HUES64 (cell line): ENCODE measurements at regions not wholly inside any gene's neighbourhood (a gene's known extent, or its start where the extent isn't known, plus 50 kb on each side); places are given as distances from the start of the nearest gene placed in this dataset.
"Not testable (repeated sequence)": the region's sequence is repeated elsewhere in the genome, so short reads cannot be mapped to it uniquely, and the experiment has no call there.

Source experiments
- H3K27ac ChIP-seq: 2 replicates; pipeline ENCODE4 v1.7.0; 2013; ENCODE audit warnings: low read depth, low read length, inconsistent platforms
- H3K27me3 ChIP-seq: 2 replicates; pipeline ENCODE4 v1.6.1; 2013; ENCODE audit warnings: mild to moderate bottlenecking, low read length; ENCODE audit not compliant: insufficient read depth
- H3K36me3 ChIP-seq: 2 replicates; pipeline ENCODE4 v1.6.1; 2013; ENCODE audit warnings: mild to moderate bottlenecking, low read length; ENCODE audit not compliant: insufficient read depth
- H3K4me1 ChIP-seq: 2 replicates; pipeline ENCODE4 v1.6.1; 2013; ENCODE audit warnings: mild to moderate bottlenecking, low read length, moderate library complexity; ENCODE audit not compliant: insufficient read depth
- H3K4me3 ChIP-seq: 2 replicates; pipeline ENCODE4 v1.5.1; 2013; ENCODE audit warnings: mild to moderate bottlenecking, low read length, moderate library complexity
- H3K9ac ChIP-seq: 2 replicates; pipeline ENCODE4 v1.6.1; 2013; ENCODE audit warnings: mild to moderate bottlenecking, low read depth, low read length
- H3K9me3 ChIP-seq: 2 replicates; pipeline ENCODE4 v1.6.1; 2013; ENCODE audit warnings: low read depth, low read length; ENCODE audit not compliant: insufficient read depth
- WGBS: fragments of 150-250, 120-280 bp; methylation state at CpG from one replicate; pipeline ENCODE4 v1.1.7; 2013; ENCODE audit warnings: missing lambda C conversion rate; 5-methylcytosine and 5-hydroxymethylcytosine counted together

DNA sequence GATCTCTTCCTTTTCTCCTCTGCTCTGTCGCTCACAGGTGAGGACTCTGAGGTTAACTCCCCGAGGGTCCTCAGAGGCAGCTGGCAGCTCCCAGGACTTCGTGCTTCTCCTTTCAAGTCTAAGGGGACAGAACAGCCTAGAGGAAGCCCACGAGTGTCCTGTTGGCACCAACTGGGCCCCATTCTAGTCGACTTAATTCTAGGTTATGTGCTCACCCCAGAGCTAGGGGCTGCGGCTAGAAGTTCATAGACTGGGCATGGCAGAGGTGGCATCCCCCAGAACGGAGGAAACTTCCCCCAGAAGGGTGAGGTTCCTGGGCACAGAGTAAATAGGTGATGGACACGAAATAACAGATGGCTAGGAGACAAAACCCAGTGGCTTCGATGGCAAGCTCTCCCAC, 259.4 kb downstream of the TEX36 start:
- H3K9me3 ChIP-seq = no peaks in the 10 kb centered on the region
- no peaks in the 10 kb centered on the region for H3K36me3 ChIP-seq
- no peak overlapping the region for H3K4me3 ChIP-seq
- no peak overlapping the region for H3K27ac ChIP-seq
- H3K27me3 ChIP-seq = no peaks in the 10 kb centered on the region
- no peaks in the 10 kb centered on the region for H3K4me1 ChIP-seq
- H3K9ac ChIP-seq = no peak overlapping the region
- 89% methylated on average over 9 of the region's 9 CpGs for WGBS

DNA sequence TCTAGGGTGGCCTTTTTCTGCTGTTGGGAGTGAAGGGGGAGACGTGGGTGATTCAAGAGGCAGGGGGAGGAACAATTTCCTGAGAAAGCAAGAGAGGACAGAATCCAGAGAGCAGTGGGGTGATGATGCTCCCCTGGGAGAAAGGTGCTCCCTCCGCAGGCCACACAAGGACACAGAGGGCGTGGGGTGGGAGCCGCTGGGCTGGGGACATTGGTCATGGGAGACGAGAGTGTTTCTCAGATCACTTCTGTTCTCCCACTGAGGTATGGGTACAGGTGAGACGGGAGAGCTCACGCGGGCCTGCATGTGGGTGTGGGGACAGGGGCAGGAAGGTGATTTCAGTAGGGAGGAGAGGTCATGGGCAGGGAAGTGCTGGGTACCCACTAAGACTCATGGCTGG, 259.5 kb upstream of the CTBP2 start:
- Histone ChIP-seq H3K27me3 (no peaks in the 10 kb centered on the region), H3K4me3 (no peak overlapping the region), H3K4me1 (no peaks in the 10 kb centered on the region), H3K9me3 (no peaks in the 10 kb centered on the region), H3K36me3 (no peaks in the 10 kb centered on the region), H3K9ac (no peak overlapping the region), H3K27ac (no peak overlapping the region)
- WGBS = 94% methylated on average over 8 of the region's 8 CpGs

DNA sequence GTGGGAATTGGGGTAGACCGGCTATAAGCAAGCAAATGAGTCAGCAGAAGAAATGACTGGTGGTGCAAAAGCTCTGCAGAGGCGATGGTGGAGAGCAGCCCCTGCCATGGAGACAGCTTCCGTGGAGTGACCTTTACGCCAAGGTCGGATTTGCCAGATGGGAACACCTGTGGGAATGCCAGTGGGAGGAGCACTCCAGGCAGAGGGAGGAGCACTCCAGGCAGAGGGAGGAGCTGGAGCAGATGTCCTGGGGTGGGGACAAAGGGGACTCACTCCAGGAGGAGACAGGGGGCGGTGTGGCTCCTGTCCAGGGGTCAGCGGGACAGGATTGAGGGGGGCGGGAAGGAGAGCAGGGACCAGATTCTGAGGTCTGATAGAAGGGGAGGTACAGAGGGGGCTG, 258.8 kb upstream of the CTBP2 start:
- 80% methylated on average over 8 of the region's 8 CpGs for WGBS
- Histone ChIP-seq H3K27me3 (no peaks in the 10 kb centered on the region), H3K4me3 (no peak overlapping the region), H3K4me1 (no peaks in the 10 kb centered on the region), H3K9ac (no peak overlapping the region), H3K36me3 (no peaks in the 10 kb centered on the region), H3K9me3 (no peaks in the 10 kb centered on the region), H3K27ac (no peak overlapping the region)

DNA sequence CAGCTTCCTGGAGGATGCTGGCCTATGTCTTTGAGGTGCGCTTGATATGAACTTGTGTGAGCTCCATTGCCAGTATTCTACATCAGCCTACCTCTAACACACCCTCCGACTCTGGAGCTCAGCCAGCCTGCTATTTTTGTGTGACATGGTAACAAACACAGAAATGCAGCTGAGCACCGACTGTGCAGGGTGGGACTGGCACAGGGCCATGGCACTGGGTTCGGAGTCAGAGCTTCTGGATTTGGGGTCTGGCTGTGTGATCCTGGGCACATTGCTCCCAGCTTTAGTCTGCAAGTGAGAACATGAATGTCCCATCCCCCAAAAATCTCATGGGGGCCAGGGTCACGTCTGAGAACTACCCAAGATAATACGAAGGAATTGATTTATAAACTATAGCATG, 257.2 kb upstream of the CTBP2 start:
- 95% methylated on average over 5 of the region's 6 CpGs for WGBS
- H3K9ac ChIP-seq = no peak overlapping the region
- H3K27ac ChIP-seq = no peak overlapping the region
- H3K4me3 ChIP-seq = no peak overlapping the region
- H3K27me3 ChIP-seq = no peaks in the 10 kb centered on the region
- no peaks in the 10 kb centered on the region for H3K4me1 ChIP-seq
- no peaks in the 10 kb centered on the region for H3K36me3 ChIP-seq
- no peaks in the 10 kb centered on the region for H3K9me3 ChIP-seq

DNA sequence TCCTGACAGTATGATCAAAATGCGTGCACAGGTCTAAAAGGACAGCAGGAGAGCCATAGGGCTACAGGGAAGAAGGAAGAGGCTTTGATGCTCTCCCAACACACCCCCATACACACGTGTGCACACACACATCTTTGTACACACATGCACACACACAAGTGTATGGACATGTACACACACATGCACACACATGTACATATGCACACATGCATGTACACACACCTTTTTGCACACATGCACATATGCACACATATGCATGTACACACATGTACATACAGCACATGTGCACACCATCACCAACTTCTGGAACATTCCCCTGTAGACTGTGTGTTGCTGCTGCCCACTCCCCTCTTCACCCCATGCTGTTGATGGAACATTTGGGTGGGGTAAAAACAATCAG, 255.6 kb upstream of the CTBP2 start:
- Histone ChIP-seq H3K9ac (no peak overlapping the region), H3K27me3 (no peaks in the 10 kb centered on the region), H3K36me3 (no peaks in the 10 kb centered on the region), H3K4me3 (no peak overlapping the region), H3K4me1 (no peaks in the 10 kb centered on the region), H3K27ac (no peak overlapping the region), H3K9me3 (no peaks in the 10 kb centered on the region)
- WGBS = 86% methylated on average over 2 of the region's 2 CpGs

DNA sequence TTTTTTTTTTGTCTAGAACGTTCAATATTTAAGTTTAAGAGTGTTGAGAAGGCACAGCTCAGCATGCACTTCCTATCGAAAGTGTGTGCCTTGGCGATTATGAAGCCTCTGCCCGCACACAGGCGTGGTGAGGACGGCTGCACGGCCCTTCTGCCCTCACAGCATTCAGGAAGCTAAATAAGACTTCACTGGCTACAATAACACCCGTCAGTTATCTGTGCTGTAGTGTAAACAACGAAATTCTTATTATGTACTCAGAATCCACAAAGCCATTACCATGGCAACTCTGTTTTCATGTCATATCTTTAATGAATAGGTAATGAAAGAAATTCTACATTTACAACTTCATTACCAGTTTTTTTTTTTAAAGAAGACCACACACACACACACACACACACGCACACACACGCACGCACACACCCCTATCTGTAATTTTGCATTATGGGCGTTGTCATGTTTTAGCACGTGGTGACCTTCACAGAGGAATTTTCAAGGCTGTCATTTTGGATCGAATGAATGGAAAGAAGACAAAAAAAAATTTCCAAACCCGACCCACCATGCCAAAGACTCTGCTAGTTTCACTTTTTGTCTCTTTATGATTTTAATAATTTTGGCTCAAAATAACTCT, 254.8 kb upstream of the CTBP2 start:
- 92% methylated on average over 15 of the region's 16 CpGs for WGBS

DNA sequence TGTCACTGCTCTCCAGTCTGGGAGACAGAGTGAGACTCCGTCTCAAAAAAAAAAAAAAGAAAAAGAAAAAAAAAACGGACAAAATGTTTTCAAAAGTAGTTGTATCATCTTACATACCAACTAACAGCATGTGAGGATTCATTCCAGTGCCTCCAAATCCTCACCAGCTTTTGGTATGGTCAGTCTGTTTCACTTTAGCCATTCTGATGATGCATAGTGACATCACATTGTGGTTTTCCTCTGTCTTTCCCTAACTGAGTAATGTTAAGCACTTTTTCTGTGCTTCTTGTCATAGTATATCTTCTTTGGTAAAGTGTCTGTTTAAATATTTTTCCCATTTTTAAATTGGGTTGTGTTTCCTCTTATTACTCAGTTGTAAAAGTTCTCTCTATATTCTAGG, 251.4 kb upstream of the CTBP2 start:
- Histone ChIP-seq H3K27me3 (no peaks in the 10 kb centered on the region), H3K9ac (no peak overlapping the region), H3K9me3 (no peaks in the 10 kb centered on the region), H3K36me3 (no peaks in the 10 kb centered on the region), H3K4me1 (no peaks in the 10 kb centered on the region), H3K4me3 (no peak overlapping the region), H3K27ac (no peak overlapping the region)
- 100% methylated on average over 1 of the region's 2 CpGs for WGBS

More for the DNA sequence above, 254.8 kb upstream of the CTBP2 start:
- H3K36me3 ChIP-seq = no peaks in the 10 kb centered on the region
- H3K4me3 ChIP-seq = no peak overlapping the region
- no peaks in the 10 kb centered on the region for H3K4me1 ChIP-seq
- no peaks in the 10 kb centered on the region for H3K9me3 ChIP-seq
- H3K9ac ChIP-seq = no peak overlapping the region
- no peaks in the 10 kb centered on the region for H3K27me3 ChIP-seq
- H3K27ac ChIP-seq = no peak overlapping the region

DNA sequence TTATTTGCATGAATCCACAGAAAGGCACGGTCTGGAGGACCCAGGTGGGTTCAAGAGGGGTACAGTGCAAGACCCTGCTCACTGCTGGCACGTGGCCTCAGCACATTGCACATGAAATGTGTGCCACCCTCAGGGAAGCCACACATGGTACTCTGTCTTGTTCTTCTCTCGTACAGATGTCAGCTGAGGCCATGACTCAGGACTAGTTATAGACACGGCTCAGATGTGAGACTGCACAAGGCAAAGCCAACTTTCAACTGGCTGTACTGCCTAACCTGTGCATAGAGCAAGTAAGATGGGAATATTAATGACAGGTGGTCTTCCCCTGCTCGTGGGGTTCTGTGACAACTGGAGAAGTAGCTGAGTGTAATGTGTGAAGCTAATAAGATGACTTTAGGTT, 249.4 kb upstream of the CTBP2 start:
- H3K27me3 ChIP-seq = no peaks in the 10 kb centered on the region
- no peaks in the 10 kb centered on the region for H3K9me3 ChIP-seq
- no peak overlapping the region for H3K27ac ChIP-seq
- 93% methylated on average over 5 of the region's 5 CpGs for WGBS
- H3K4me1 ChIP-seq = no peaks in the 10 kb centered on the region
- no peaks in the 10 kb centered on the region for H3K36me3 ChIP-seq
- H3K4me3 ChIP-seq = no peak overlapping the region
- no peak overlapping the region for H3K9ac ChIP-seq

DNA sequence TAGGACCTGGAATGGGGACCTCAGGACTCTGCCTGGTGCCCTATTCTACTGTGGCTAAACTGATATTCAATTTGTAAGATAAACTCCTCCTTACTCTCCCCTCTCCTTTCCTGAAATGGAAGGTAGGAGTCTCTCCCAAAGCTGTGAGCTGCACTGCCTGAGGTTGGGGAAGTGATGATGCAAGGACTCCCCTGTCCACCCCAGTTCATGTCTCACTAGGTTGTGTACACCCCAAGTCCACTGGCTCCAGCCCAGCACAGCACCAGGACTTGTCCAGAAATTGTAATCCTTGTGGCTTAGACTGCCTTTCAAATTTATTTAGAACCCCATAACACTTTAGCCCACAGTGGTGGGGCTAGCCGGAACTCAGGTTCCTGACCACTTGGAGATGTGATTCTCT, 247.2 kb upstream of the CTBP2 start:
- Histone ChIP-seq H3K9me3 (no peaks in the 10 kb centered on the region), H3K36me3 (no peaks in the 10 kb centered on the region), H3K27ac (no peak overlapping the region), H3K4me1 (no peaks in the 10 kb centered on the region), H3K27me3 (no peaks in the 10 kb centered on the region), H3K4me3 (no peak overlapping the region), H3K9ac (no peak overlapping the region)
- WGBS = 93% methylated on average over 1 of the region's 1 CpG

DNA sequence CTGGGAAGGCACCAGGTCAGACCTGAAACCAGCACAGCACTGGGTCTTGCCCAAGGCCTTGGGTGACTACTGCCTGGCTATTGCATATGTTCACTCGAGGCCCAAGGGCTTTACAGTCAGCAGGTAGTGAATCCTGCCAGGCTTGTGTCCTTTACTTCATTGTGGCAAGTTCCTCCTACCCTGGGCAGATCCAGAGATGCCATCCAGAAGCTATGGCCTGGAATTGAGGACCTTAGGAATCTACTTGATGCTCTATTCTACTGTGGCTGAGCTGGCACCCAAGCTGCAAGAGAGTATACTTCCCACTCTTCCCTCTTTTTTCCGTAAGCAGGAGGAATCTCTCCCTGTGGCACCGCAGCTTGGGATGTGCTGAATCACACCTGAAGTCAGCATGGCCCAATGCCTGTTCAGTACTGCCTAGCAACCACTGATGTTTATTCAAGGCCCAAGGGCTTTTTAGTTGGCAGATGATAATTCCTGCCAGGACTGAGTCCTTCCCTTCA, 246.7 kb upstream of the CTBP2 start:
- no peak overlapping the region for H3K27ac ChIP-seq
- H3K36me3 ChIP-seq = no peaks in the 10 kb centered on the region
- no peak overlapping the region for H3K9ac ChIP-seq
- no peaks in the 10 kb centered on the region for H3K9me3 ChIP-seq
- WGBS = 85% methylated on average over 3 of the region's 3 CpGs
- H3K4me3 ChIP-seq = no peak overlapping the region
- H3K27me3 ChIP-seq = no peaks in the 10 kb centered on the region
- H3K4me1 ChIP-seq = no peaks in the 10 kb centered on the region

DNA sequence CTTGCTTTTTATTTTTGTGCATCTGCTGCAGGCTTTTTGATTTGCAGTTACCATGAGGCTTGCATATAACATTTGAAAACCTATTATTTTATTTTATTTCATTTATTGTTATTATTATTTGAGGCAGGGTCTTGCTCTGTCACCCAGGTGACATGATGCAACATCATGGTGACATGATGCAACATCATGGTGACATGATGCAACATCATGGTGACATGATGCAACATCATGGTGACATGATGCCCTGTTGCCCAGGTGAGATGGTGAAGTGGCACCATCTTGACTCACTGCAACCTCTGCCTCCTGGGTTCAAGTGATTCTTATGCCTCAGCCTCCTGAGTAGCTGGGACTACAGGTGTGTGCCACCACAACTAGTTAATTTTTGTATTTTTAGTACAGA, 244.5 kb upstream of the CTBP2 start:
- not testable (repeated sequence) for H3K9me3 ChIP-seq, H3K4me1 ChIP-seq, H3K36me3 ChIP-seq, H3K9ac ChIP-seq, H3K27me3 ChIP-seq, H3K4me3 ChIP-seq, H3K27ac ChIP-seq

DNA sequence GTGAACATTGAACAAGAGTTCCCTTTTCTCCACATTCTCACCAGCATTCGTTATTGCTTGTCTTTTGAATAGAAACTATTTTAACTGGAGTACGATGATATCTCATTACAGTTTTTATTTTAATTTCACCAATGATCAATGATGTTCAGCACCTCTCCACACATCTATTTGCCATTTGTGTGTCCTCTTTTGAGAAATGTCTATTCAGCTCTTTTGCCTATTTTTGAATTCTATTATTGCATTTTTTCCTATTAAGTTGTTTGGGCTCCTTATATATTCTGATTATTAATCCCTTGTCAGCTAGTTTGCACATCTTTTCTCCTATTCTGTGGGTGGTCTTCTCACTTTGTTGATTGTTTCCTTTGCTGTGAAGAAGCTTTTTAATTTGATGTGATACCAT, 241.1 kb upstream of the CTBP2 start:
- H3K4me1 ChIP-seq = no peaks in the 10 kb centered on the region
- no peaks in the 10 kb centered on the region for H3K9me3 ChIP-seq
- 90% methylated on average over 2 of the region's 2 CpGs for WGBS
- no peak overlapping the region for H3K9ac ChIP-seq
- no peak overlapping the region for H3K27ac ChIP-seq
- no peak overlapping the region for H3K4me3 ChIP-seq
- H3K27me3 ChIP-seq = no peaks in the 10 kb centered on the region
- no peaks in the 10 kb centered on the region for H3K36me3 ChIP-seq
